Activated CD8-positive, alpha-beta memory T cell treated with anti-CD3 and anti-CD28 coated beads, Interleukin-2, amount 50 U/mL, for 24 hours (primary cell): ENCODE measurements at regions not wholly inside any gene's neighbourhood (a gene's known extent, or its start where the extent isn't known, plus 50 kb on each side); places are given as distances from the start of the nearest gene placed in this dataset.
"Not testable (repeated sequence)": the region's sequence is repeated elsewhere in the genome, so short reads cannot be mapped to it uniquely, and the experiment has no call there.

ENCODE experiments used
- DNase-seq: peaks from one replicate; pipeline ENCODE4 v3.0.0-alpha.2; 2020; ENCODE audit errors: extremely low read depth

DNA sequence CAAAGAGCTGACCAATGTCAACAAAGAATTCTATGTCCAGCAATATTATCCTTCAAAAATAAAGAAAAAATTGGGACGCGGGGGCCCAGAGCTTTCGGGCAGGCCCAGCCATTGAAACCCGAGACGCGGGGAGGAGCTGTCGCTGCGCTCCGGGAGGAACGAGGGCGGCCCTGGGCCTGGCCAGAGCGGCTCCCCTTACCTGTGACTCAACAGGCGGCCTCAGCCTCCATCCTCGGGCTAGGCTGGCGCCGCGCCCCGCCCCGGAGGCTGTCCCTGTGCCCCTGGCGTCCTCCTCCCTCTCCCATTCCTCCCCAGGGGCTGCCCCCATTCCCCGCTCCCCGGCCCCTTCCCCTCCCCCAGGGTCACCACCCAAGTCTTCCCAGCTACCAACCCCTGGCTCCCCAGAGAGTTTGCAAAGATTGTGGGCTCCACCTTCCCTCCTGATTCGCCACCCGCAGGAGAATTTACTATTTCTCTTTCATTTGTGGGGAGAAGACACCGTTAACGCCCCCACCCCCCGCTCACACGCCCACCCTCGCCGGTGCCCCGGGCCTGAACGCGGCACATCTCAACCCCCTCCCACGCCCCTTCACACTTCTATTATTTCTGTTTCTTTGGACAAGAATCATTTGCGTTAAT, 127.9 kb downstream of the ARRDC4 start:
- not testable (repeated sequence) for DNase-seq

DNA sequence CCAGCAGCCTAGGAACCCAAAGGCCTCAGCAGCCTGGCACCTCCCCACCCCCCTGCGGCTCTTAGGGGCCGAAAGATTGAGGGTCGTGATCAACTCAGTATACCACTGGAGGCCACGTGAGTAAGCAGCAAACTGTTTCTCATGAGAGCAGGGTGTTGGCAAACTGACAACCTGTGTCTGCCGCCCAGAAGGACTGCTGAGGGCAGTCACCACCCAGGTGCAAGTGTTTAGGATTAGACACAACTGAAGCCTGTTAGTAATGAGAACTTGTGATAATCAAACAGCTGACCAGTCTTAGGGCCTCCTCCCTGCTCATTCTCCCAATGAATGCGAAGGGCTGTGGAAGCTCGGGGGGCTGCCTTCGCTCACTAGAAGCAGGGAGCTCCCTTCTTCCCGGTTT, 128.8 kb downstream of the ARRDC4 start:
- DNase-seq: not testable (repeated sequence)

DNA sequence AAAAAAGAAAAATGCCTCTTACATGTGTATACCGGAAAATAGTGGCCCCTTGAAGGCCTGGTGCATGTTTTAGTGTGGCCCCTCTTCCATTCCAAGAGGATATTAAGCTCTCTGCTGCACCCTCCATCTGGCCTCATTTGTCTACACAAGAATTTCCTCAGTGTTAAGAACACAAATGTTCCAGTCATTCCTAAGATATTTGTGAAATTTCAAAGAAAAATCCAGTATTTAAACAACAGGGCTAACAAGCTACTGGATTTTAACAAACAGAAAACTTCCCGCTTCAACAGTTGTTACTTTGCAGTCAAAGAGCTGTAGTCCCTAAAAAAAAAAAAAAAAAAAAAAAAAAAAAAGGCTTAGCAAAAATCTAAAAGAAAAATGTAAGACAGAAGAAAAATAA, 137.5 kb downstream of the ARRDC4 start:
- DNase-seq: not testable (repeated sequence)

DNA sequence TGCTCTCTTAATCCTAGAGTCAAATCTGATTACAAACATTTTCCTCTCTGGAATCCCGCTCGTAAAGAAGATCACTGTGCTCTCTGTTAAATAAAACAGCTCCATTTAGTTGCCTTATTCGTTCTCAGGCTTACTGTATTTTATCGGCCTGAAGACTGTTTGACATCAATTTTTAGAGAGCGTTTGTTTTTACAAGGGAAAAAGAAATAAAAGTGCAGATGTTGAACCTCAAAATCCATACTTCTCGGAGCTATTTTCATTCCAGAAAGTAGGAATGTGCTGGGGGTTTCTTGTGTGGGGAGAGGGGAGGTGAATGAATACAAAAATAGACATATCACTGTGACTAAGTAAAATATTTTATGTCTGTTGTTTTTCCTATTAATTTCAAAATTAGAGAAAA, 140.1 kb downstream of the ARRDC4 start:
- not testable (repeated sequence) for DNase-seq

DNA sequence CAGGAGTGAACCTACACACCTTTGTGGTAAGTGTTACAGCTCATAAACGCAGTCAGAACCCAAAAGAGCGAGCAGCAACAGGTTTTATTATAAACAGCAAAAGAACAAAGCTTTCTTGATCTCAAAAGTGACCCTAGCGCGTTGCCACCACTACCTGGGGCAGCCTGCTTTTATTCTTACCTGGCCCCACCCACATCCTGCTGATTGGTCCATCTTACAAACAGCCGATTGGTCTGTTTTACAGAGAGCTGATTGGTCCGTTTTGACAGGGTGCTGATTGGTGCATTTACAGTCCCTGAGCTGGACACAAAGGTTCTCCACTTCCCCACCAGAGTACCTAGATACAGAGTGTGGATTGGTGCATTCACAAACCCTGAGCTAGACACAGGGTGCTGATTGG, 143.1 kb downstream of the ARRDC4 start:
- no peak for DNase-seq

DNA sequence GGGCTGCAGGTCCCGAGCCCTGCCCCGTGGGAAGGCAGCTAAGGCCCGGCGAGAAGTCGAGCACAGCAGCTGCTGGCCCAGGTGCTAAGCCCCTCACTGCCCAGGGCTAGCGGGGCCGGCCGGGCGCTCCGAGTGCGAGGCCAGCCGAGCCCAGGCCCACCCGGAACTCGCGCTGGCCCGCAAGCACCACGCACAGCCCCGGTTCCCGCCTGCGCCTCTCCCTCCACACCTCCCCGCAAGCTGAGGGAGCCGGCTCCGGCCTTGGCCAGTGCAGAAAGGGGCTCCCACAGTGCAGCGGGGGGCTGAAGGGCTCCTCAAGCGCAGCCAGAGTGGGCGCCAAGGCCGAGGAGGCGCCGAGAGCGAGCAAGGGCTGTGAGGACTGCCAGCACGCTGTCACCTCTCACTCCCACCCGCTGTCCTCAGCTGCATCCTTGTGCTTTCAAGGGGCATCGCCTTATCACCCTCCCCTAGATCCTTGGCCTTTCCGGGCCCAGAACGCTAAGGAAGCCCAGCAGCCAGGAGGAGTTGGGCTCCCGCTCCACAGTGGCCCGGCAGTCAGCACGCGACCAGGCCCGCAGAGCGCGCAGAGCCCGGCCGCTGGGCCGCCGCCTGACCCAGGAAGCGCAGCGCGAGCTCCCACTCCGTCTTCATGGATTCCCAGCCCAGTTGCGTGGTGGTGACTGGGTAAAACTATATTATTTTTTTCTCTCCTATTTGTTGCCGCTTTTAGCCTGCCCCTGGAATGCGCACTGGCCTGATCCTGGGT, 144.1 kb downstream of the ARRDC4 start:
- not testable (repeated sequence) for DNase-seq

DNA sequence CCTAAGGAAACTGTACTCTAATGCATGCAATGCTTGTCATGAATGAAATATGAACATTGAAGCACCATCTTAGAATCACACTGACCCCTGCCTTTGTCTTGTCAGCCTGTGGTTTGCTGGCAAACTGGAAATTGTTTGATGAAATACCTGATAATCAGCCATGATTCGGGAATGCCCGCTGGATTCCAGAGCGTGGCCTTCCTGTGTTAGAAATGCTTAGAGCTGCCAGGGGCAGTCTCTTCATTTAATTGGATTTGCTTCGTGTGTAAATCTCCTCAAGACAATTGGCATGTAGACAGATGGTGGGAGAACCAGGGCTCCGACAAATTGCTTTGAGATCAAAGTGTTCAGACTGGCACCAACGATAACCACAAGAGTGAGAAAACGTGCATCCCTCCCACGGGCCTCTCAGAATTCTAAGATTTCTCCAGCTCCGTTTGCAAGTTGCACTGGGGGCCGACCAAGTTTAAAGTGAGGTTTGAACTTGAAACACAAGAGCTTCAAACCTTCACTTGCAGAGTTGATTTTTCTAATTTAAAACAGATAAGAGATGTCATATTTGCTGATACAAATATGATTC, 146.2 kb downstream of the ARRDC4 start:
- not testable (repeated sequence) for DNase-seq

DNA sequence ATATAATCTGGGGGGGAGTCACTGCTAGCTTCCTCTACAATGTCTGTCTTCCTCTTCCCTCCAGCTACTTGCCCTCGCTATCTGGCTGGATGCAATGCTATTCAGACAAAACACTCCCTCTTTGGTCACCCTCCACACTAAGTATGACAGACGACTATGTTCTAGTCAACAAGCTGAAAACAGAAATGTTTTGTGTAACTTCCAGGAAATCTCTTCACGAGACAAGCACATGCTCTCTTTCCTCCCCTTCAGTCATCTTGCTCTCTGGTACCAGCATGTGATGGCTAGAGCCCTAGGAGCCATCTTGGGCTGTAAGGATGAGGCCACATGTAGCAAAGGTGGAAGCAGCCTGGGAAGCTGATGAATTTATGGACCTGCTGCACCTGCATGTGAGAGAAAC, 151.3 kb downstream of the ARRDC4 start:
- no peak for DNase-seq

DNA sequence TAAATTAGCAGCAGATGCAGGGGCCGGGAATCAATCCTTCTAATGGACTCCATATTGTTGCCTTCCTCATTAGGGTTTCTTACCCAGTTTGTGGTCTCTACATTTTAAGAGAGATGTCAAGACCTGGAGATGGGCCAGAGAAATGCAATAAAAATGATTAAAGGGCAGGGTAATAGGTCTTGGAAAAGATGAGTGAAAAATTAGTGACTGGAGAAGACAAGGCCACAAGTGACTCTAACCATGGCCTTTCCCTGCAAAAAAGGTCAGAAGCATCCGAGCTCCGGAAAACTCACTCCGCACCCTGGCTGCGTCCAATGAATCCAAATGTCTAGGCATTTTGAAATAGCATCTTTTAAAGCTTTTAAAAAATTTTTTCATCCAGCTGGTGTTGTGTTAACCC, 152.8 kb downstream of the ARRDC4 start:
- DNase-seq: no peak

DNA sequence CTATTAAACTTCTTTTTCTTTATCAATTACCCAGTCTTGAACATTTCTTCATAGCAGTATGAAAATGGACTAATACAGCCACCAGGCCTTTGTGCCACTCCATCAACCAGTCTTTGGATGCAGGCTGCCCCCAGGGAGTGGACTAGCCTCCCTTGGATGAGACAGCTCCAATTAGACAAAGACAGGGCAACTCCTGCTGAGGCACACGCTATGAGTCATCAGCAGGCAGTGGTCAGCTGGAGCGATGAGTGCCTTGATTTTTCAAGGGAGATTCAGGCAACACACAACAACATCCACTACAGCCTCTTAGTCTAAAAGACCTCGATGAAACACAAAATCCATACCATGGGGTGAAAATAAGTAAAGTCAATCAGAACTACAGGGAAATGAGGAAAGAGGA, 160.1 kb downstream of the ARRDC4 start:
- no peak for DNase-seq

DNA sequence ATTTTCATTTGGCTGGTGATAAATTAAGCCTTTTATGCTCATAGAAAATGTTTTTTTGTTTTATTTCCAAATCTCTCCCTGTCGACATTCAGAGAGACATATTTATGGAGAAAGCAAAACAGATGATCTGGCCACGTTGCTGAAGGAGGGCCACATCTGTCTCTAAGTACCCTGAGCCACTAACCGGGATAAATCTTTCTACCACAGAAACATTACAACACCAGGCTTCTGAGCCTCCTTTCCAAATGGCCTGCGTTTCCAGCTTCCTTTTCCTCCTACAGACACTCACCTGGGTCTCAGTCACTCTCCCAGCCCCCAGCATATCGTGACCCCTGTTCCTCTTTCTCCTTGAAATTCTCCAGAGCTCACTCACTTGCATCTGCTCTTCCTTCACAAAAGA, 161.0 kb downstream of the ARRDC4 start:
- DNase-seq: no peak

DNA sequence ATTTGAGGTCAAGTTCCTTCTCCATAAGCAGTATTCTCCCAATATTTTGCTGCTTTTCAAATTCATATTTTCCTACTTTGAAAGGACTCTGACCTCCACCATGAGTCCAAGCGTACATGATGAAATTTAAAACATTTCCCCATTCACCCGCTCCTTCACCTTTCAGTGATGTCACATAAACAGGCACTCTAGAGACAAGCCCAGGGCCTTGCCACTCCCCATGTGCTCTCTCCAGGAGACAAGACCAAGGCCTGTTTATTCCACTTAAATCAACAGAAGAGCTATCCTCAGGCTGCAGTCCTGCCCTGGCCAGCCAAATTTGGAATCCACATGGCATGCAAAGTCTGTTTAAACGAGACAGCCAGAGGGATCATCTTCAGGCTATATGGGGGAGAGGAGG, 161.5 kb downstream of the ARRDC4 start:
- DNase-seq: no peak

DNA sequence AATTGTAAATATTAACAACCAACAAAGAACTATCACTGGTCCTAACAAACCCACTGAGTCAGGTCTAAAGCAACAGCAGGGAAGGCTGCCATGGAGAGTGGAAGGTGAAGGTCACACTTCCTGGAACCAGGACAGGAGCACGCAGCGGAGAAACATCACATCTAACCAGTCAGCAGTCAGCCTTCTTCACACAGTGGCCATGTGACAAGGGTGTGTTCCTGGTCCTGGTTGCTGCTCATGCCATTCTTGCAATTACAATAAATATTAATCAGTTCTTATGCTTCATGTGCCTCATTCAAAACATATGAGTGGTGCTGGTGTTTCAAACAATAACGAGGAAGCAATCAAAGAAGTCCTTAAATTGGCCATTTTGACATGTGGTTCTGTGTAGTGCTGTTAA, 162.8 kb downstream of the ARRDC4 start:
- no peak for DNase-seq

DNA sequence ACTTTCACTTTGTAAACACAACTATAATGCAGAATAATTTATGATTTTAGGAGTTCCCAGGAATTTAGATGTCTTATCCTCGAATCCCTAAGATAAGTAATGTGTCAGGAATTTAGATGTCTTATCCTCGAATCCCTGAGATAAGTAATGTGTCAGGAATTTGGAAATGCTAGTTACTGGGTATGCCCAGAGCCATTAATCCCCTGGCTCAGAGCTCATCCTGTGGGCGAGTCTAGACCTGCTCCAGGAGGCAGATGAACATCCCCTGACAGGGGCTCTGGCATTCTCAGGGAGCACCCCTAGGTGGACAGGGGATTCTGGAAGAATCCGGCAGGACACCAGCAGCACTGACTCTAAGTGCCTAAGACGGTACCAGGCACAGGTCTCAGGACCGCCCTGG, 163.3 kb downstream of the ARRDC4 start:
- DNase-seq: no peak

DNA sequence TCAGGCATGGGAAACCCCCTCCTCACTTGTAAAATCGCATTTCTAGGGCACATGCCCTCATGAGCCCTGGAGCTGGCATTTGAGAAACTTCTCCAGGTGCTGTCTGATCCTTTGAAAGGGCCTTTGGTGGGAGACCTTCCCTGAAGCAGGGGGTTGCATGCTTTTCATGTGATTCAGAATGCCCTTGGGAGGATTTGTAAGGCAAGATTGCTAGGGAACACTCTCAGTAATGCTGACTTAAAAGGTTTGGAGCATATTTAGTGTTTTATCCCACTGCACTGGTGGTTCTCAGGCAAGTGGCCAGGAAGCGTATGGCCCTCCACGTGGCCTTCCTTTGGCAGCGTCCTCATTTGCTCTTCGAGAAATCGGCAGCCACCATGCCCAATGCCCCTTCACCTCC, 164.1 kb downstream of the ARRDC4 start:
- DNase-seq: no peak

DNA sequence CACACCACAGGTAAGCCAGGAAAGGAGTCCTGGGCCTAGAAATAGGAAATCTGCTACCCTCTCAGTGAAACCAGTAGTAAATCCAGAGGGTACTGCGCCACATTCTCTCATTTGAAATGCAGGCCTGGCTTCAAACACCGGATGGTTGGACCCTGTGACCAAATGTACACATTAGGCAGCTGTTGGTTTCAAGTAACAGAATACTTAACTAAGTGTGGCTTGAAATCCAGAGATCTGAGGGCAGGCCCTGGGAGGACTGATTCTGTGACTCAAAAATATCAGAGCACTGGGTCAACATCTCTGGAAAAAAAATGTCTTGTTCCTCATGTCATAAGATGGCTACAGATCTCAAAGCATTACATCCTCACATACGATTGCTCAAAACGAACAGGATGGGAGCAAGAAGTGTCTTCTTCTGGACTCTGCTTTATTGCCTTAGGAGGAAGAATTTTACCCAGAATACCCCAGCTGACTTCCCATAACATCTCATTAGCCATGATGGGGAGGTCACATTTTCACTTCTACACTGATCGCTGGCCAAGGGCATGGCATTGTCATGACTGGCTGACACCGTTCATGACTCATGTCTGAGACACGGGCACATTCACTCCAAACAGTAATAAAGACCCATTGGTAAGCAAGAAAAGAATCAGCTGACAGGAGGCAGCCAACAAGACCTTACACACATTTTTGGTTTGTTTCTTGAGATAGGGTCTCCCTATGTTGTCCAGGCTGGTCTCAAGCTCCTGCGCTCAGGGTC, 166.0 kb downstream of the ARRDC4 start:
- no peak for DNase-seq

DNA sequence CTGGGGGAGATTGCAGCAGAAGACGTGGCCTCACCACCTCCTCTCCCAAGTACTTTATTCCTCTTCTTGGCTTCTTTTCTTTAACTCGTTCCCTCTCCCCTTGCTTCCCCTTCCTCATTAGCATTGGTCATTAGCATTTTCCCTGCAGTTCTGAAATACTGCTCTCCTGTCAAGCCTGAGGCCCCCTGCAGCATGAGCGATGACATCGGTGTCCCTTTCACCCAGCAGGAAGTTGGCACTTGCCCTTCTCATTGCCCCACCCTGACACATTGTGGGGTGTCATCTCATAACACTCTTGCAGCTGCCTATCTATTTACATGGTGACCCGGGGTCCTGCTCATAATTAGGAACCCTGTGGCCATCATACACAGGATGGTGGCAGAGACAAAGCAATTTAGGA, 167.1 kb downstream of the ARRDC4 start:
- no peak for DNase-seq

DNA sequence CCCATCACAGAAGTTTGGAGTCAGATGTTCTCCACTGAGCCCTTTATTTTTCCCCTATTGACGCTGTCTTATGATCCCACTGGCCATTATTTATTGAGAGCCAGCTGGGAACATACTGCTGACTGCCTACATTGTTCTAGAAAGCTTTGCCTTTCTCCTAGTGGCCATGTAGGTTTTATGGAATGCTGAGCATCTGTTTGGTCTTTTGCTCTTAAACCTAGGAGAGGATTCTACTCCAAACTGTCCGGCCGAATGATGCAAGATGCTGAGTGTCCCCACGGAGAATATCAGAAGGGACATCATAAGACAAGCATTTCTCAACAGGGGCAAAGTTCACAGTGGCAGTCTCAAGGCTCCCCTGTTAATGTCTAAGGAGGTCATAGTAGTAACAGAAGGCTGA, 171.4 kb downstream of the ARRDC4 start:
- DNase-seq: no peak

DNA sequence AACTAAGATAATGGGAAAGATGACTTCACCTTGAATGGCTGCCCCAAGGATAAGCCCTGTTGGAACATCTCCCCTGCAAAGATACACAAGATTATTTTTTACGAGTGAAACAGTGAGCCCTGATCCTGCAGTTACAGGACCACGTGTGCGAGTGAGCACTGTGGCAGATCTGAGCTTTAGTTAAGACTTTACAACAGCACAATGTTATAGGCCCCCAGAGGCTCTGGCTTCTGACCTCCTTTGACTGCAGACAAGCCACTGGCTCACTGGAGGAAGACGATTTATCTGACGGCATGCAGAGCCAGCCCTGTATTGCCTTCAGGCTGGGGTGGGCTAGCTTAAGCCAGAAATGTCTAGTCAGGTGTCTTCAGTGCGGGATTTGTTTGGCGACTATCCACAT, 174.4 kb downstream of the ARRDC4 start:
- DNase-seq: no peak

DNA sequence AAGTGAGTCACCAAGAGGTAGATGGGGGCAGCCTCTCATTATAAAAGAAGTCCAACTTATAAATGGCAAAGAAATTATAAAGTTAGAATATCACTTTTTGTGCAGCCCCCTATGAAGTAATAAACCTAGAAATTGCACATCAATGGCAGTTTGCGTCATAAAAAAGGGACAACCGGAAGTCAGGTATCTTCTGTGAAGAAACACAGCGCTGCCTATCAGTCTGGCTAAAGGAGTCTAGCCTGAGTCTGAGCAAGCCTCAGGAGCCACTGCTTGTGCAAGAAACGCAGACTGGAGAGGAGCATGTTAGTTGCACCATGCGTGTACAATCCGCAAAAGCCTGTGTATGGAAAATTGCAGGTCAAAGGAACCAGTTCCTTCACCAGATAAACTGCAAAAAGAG, 178.4 kb downstream of the ARRDC4 start:
- no peak for DNase-seq

DNA sequence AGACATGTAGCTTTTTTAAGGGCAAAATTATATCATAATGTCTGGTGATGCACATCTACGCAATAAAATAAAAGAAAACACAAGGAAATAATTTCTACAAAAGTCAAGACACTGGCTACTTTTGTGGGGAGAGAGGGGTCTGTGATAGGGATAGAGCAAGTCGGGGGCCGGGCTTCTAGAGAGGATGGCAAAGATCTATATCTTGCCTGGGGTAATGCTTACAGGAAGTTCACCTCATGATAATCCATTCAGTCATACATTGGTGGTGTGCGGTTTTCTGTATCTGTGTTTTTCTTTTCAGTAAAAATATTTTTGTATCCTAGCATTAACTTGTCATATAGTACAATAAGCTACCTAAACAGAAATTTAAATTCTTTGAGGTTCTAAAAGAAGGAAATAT, 178.8 kb downstream of the ARRDC4 start:
- no peak for DNase-seq

DNA sequence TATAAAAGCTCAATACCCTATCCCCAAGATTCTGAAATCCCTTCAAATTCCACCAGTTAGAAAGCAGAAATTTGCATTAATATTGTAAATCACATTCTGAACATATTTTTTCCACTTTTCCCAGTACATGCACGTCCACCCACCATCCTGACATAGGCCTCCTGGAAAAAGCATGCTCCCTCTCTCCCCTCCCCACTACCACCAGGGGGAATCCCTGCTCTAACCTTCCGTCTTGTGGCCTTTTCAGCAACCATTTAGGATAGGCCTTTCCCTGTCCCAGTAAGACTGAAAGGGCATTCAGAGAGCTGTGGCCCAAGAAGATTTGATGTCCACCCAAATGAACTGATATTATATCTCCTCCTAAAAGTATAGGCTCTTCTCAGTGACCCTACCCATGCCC, 182.1 kb downstream of the ARRDC4 start:
- no peak for DNase-seq

DNA sequence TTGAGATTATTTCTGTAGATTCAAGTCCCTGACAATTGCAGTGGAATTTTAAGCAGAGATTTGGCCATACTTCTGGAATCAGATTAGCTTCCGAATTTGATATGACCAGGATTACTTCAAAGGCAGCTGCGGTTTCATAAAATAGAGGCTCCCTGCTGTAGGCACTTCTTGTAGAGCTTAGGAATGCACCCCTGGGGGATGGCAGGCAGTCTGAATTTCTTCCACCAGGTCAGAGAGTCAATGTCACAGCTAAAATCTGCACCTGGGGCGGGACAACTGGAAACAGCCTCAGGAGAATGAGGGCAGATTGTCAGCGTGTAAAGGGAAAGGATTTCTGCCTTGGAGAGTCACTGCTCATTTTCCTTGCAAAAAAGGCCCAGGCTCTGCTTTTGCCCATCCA, 182.6 kb downstream of the ARRDC4 start:
- no peak for DNase-seq
